HCT116 (cell line): ENCODE measurements at regions not wholly inside any gene's neighbourhood (a gene's known extent, or its start where the extent isn't known, plus 50 kb on each side); places are given as distances from the start of the nearest gene placed in this dataset.

Experiments
- ATAC-seq: fragments of 200-7000 bp; cut with Tn5 transposase; 2 replicates; pipeline ENCODE4 v1.9.1; 2020; ENCODE audit warnings: mild to moderate bottlenecking, moderate library complexity
- BruUV-seq: library from RNA; stranded (reverse); fragments of 400-500 nt; replicated peaks from 2 replicates; lab custom pipeline; 2021; lab: Mats Ljungman, UMichigan
- CTCF ChIA-PET: fragments of 300-600 bp; sonication (Branson Sonifier 250); formaldehyde crosslinking; loops from one replicate; lab custom pipeline; 2021; ENCODE audit warnings: antibody characterized with exemption; lab: Charles Lee
- POLR2A ChIA-PET: fragments of 300-600, 350-600 bp; sonication (Branson Sonifier 250); formaldehyde crosslinking; loops from one replicate; lab custom pipeline; 2021; ENCODE audit warnings: antibody characterized with exemption; lab: Charles Lee
- RAD21 ChIA-PET, 2 experiments: fragments of 300-600 bp; sonication (Branson Sonifier 250); formaldehyde crosslinking; loops; one replicate each; lab custom pipeline; 2023; ENCODE audit warnings: low total read pairs in 2 of 2; ENCODE audit not compliant: uncharacterized antibody in 2 of 2, unreplicated experiment in 2 of 2, low non-redundant PET in 1 of 2; lab: Charles Lee
- DNase-seq: peaks from one replicate; pipeline ENCODE4 v3.0.0-alpha.2; 2010; ENCODE audit warnings: low read depth, low spot score
- H2AFZ ChIP-seq: fragments of 200-600 bp; shearing (Covaris generic), sonication (generic); 2 replicates; pipeline ENCODE4 v1.6.1; 2017; ENCODE audit warnings: low read depth, mixed run types, mixed read lengths, antibody characterized with exemption, low read length; ENCODE audit not compliant: poor library complexity, severe bottlenecking
- H3K27ac ChIP-seq: 2 replicates; pipeline ENCODE4 v1.5.1; 2012; ENCODE audit warnings: low read depth, low read length
- H3K27me3 ChIP-seq: fragments of 200-600 bp; sonication (generic); 2 replicates; pipeline ENCODE4 v1.6.1; 2016; ENCODE audit warnings: mixed run types, low read length, mixed read lengths; ENCODE audit not compliant: insufficient read depth
- H3K36me3 ChIP-seq, 2 experiments: fragments of 200-500 bp in 1 of 2; fragments of 200-600 bp in 1 of 2; sonication (Bioruptor generic) in 1 of 2; sonication (generic) in 1 of 2; 2 replicates each; pipeline versions ENCODE4 v1.5.1 to v1.6.1; 2014 to 2016; ENCODE audit warnings: low read length in 2 of 2, inconsistent platforms in 1 of 2, mixed read lengths in 1 of 2, mixed run types in 1 of 2; ENCODE audit not compliant: insufficient read depth in 2 of 2, control insufficient read depth in 1 of 2
- H3K4me1 ChIP-seq, 2 experiments: fragments of 200-600 bp in 1 of 2; sonication (generic) in 1 of 2; 2 replicates each; pipeline versions ENCODE4 v1.5.1 to v1.6.1; 2012 to 2017; ENCODE audit warnings: low read length in 2 of 2, inconsistent platforms in 1 of 2, mild to moderate bottlenecking in 1 of 2, mixed read lengths in 1 of 2, mixed run types in 1 of 2, moderate library complexity in 1 of 2; ENCODE audit not compliant: insufficient read depth in 2 of 2, control insufficient read depth in 1 of 2
- H3K4me2 ChIP-seq: fragments of 200-600 bp; sonication (generic); 2 replicates; pipeline ENCODE4 v1.6.1; 2017; ENCODE audit warnings: mixed run types, low read length, mixed read lengths
- H3K4me3 ChIP-seq, 2 experiments: fragments of 200-600 bp in 1 of 2; sonication (generic) in 1 of 2; replicated peaks in 1 of 2; 2 replicates each; pipeline ENCODE4 v1.5.1; 2011 to 2016; ENCODE audit warnings: low read length in 2 of 2, control low read depth in 1 of 2, low read depth in 1 of 2, mild to moderate bottlenecking in 1 of 2, mixed read lengths in 1 of 2, mixed run types in 1 of 2
- H3K79me2 ChIP-seq: fragments of 200-600 bp; sonication (generic); 2 replicates; pipeline ENCODE4 v1.6.1; 2017; ENCODE audit warnings: mild to moderate bottlenecking, mixed run types, low read length, moderate library complexity, mixed read lengths; ENCODE audit not compliant: insufficient read depth
- H3K9ac ChIP-seq: fragments of 200-600 bp; sonication (generic); 2 replicates; pipeline ENCODE4 v1.6.1; 2016; ENCODE audit warnings: low read length, mixed read lengths
- H3K9me2 ChIP-seq: fragments of 200-600 bp; sonication (generic), shearing (Covaris generic); 2 replicates; pipeline ENCODE4 v1.6.1; 2017; ENCODE audit warnings: mixed run types, mild to moderate bottlenecking, moderate library complexity; ENCODE audit not compliant: insufficient read depth
- H3K9me3 ChIP-seq, 2 experiments: fragments of 200-500 bp in 1 of 2; fragments of 200-600 bp in 1 of 2; sonication (Bioruptor generic) in 1 of 2; sonication (generic) in 1 of 2; 2 replicates each; pipeline ENCODE4 v1.6.1; 2014 to 2017; ENCODE audit warnings: low read length in 2 of 2, mixed read lengths in 2 of 2, inconsistent platforms in 1 of 2, low read depth in 1 of 2, mild to moderate bottlenecking in 1 of 2, mixed run types in 1 of 2, moderate library complexity in 1 of 2; ENCODE audit not compliant: control insufficient read depth in 1 of 2, insufficient read depth in 1 of 2
- H4K20me1 ChIP-seq: fragments of 200-600 bp; sonication (generic), shearing (Covaris generic); 2 replicates; pipeline ENCODE4 v1.6.1; 2017; ENCODE audit warnings: mixed run types, mild to moderate bottlenecking, moderate library complexity; ENCODE audit not compliant: insufficient read depth
- CEBPB ChIP-seq: IDR thresholded peaks from 2 replicates; pipeline ENCODE4 v1.6.1; 2012; ENCODE audit warnings: low read depth
- FOSL1 ChIP-seq: IDR thresholded peaks from 2 replicates; pipeline ENCODE4 v1.6.1; 2012; ENCODE audit warnings: low read depth
- JUND ChIP-seq: IDR thresholded peaks from 2 replicates; pipeline ENCODE4 v1.6.1; 2012
- intact Hi-C: fragments of 100-400 bp; cut with micrococcal nuclease; formaldehyde crosslinking; loops from 2 replicates; pipeline ENCODE4 v1.10.0; 2022

- Histone ChIP-seq H3K4me2 (peak overlapping the region; percentile 66), H3K79me2 (no peaks in the 10 kb centered on the region), H3K9me3 (no peaks in the 10 kb centered on the region), H3K27me3 (no peaks in the 10 kb centered on the region), H3K9ac (peak overlapping the region; percentile 23; the same call in 1 of the 2 replicates), H3K9me2 (no peaks in the 10 kb centered on the region), H3K4me3 (peak overlapping the region in 1 of 2 experiments; percentile 21; a peak in 2 of 4 replicates), H3K36me3 (no peaks in the 10 kb centered on the region), H2AFZ (peak overlapping the region; percentile 72), H3K4me1 (peaks cover 13 to 20% of the 10 kb centered on the region in 2 experiments), H3K27ac (0 out of 2 replicates have a peak overlapping the region, but pooled peaks have one; percentile 6), H4K20me1 (no peaks in the 10 kb centered on the region)
- peak; percentile 15 for DNase-seq
- no TSS peak for BruUV-seq
- ChIA-PET POLR2A (no interaction called here), RAD21 (no interaction called here), CTCF (interaction anchor here (1.1 to 1.2 kb wide), 2 partner anchors 35 to 155 kb away, joined by 3 to 5 read pairs; no protein-coding TSS in a partner anchor)
- ATAC-seq, result peak; percentile 73
- intact Hi-C loops, result no loop called here
- TF ChIP-seq FOSL1, result peak; percentile 14; the same call in 1 of the 2 replicates
- TF ChIP-seq JUND, result peak; percentile 9; the same call in 1 of the 2 replicates
- no peak for TF ChIP-seq CEBPB
These were observed 49.8 kb upstream of the IFNLR1 start for GRCh38 chr1:24236789-24237371.
